SK-N-SH treated with all-trans-retinoic acid at 6 μM for 48 hours (cell line): ENCODE measurements at regions not wholly inside any gene's neighbourhood (a gene's known extent, or its start where the extent isn't known, plus 50 kb on each side); places are given as distances from the start of the nearest gene placed in this dataset.

Experiments used
- ATAC-seq: fragments of 200-7000 bp; cut with Tn5 transposase; 3 replicates; pipeline ENCODE4 v1.9.1; 2020; ENCODE audit warnings: mild to moderate bottlenecking, moderate library complexity
- ARNTL ChIP-seq: fragments of 450-650 bp; formaldehyde crosslinking; IDR thresholded peaks from 2 replicates; pipeline ENCODE4 v1.5.0; 2020; ENCODE audit warnings: low read depth, mild to moderate bottlenecking, moderate library complexity, borderline replicate concordance
- BACH2 ChIP-seq: fragments of 250-450 bp; sonication (Bioruptor Pico); IDR thresholded peaks from 2 replicates; pipeline ENCODE4 v1.9.0; 2021; ENCODE audit warnings: mild to moderate bottlenecking, borderline replicate concordance
- CREB5 ChIP-seq: fragments of 250-450 bp; sonication (Bioruptor Pico); IDR thresholded peaks from 2 replicates; pipeline ENCODE4 v1.5.1; 2020; ENCODE audit warnings: low read depth, mild to moderate bottlenecking, moderate library complexity
- CSDC2 ChIP-seq: fragments of 250-450 bp; sonication (Bioruptor Pico); IDR thresholded peaks from 2 replicates; pipeline ENCODE4 v1.5.0; 2020; ENCODE audit warnings: mild to moderate bottlenecking, moderate library complexity
- ESRRG ChIP-seq: fragments of 250-450 bp; sonication (Bioruptor Pico); IDR thresholded peaks from 2 replicates; pipeline ENCODE4 v1.6.1; 2021; ENCODE audit warnings: mild to moderate bottlenecking
- ISL1 ChIP-seq: fragments of 250-450 bp; sonication (Bioruptor Pico); IDR thresholded peaks from 2 replicates; pipeline ENCODE4 v2.1.2; 2022; ENCODE audit warnings: mild to moderate bottlenecking, moderate library complexity
- OSR1 ChIP-seq: fragments of 250-450 bp; sonication (Bioruptor Pico); IDR thresholded peaks from 2 replicates; pipeline ENCODE4 v1.8.0; 2022; ENCODE audit warnings: moderate library complexity, mild to moderate bottlenecking, inconsistent platforms
- PPARA ChIP-seq: fragments of 250-450 bp; sonication (Bioruptor Pico); IDR thresholded peaks from 2 replicates; pipeline ENCODE4 v1.5.0; 2020; ENCODE audit warnings: mild to moderate bottlenecking, borderline replicate concordance
- RARB ChIP-seq: fragments of 250-450 bp; sonication (Bioruptor Pico); IDR thresholded peaks from 2 replicates; pipeline ENCODE4 v1.8.0; 2021; ENCODE audit warnings: mild to moderate bottlenecking, moderate library complexity
- SNAI2 ChIP-seq: fragments of 250-450 bp; sonication (Bioruptor Pico); IDR thresholded peaks from 2 replicates; pipeline ENCODE4 v1.5.0; 2020; ENCODE audit warnings: mild to moderate bottlenecking, moderate library complexity
- TCF4 ChIP-seq: fragments of 250-450 bp; sonication (Bioruptor Pico); IDR thresholded peaks from 2 replicates; pipeline ENCODE4 v1.8.0; 2021; ENCODE audit warnings: mild to moderate bottlenecking, moderate library complexity, borderline replicate concordance
- TOX ChIP-seq: fragments of 250-450 bp; sonication (Bioruptor Pico); IDR thresholded peaks from 2 replicates; pipeline ENCODE4 v1.8.0; 2021; ENCODE audit warnings: mild to moderate bottlenecking, moderate library complexity, borderline replicate concordance
- ZC3H10 ChIP-seq: fragments of 250-450 bp; sonication (Bioruptor Pico); IDR thresholded peaks from 2 replicates; pipeline ENCODE4 v1.5.1; 2021; ENCODE audit warnings: mild to moderate bottlenecking, moderate library complexity
- ZFP3 ChIP-seq: fragments of 250-450 bp; sonication (Bioruptor Pico); IDR thresholded peaks from 2 replicates; pipeline ENCODE4 v1.5.0; 2020; ENCODE audit warnings: mild to moderate bottlenecking, moderate library complexity
- ZFP30 ChIP-seq: fragments of 450-650 bp; formaldehyde crosslinking; IDR thresholded peaks from 2 replicates; pipeline ENCODE4 v1.5.0; 2022; ENCODE audit warnings: mild to moderate bottlenecking, moderate library complexity
- ZNF565 ChIP-seq: fragments of 450-650 bp; formaldehyde crosslinking; conservative IDR thresholded peaks from 2 replicates; pipeline ENCODE4 v1.5.0; 2020; ENCODE audit warnings: low read depth, mild to moderate bottlenecking, moderate library complexity
- ZNF70 ChIP-seq: fragments of 450-650 bp; formaldehyde crosslinking; IDR thresholded peaks from 2 replicates; pipeline ENCODE4 v1.5.0; 2020; ENCODE audit warnings: mild to moderate bottlenecking, moderate library complexity
- ZNF8 ChIP-seq: fragments of 450-650 bp; formaldehyde crosslinking; IDR thresholded peaks from 2 replicates; pipeline ENCODE4 v1.5.0; 2020; ENCODE audit warnings: mild to moderate bottlenecking, moderate library complexity
- TF ChIP-seq, protein P1 (sequence below): fragments of 250-450 bp; sonication (Bioruptor Pico); IDR thresholded peaks from 2 replicates; pipeline ENCODE4 v1.8.0; 2020; ENCODE audit warnings: mild to moderate bottlenecking, moderate library complexity, borderline replicate concordance
- TF ChIP-seq, protein P2 (sequence below): fragments of 250-450 bp; sonication (Bioruptor Pico); IDR thresholded peaks from 2 replicates; pipeline ENCODE4 v1.5.1; 2021; ENCODE audit warnings: mild to moderate bottlenecking, moderate library complexity

DNA sequence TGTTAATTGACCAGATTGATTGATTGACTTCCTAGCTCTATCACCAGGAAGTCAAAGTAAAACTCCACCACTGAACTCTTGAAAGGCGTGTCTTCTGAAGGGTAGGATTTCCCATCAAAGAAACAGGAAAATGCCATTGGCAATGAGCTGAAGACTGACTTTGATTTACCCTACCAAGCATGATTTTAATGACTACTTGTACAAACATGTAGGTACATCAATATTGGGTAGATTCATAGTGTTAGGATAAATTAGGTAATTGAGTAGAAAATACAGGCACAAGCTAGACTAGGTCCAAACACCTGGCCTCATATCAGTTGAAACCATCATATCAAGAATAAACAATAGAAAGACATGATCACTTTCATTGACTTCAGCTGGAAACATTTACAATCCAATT lies 53.2 kb upstream of the ATXN3L start (continued):
- no peak for TF ChIP-seq ZNF565 (CRISPR knock-in tag)
- no peak for TF ChIP-seq ZFP3
- TF ChIP-seq ZC3H10 (CRISPR knock-in tag) = no peak
- TF ChIP-seq SNAI2 (CRISPR knock-in tag) = no peak
- TF ChIP-seq, all 23 proteins: peak for 0

DNA sequence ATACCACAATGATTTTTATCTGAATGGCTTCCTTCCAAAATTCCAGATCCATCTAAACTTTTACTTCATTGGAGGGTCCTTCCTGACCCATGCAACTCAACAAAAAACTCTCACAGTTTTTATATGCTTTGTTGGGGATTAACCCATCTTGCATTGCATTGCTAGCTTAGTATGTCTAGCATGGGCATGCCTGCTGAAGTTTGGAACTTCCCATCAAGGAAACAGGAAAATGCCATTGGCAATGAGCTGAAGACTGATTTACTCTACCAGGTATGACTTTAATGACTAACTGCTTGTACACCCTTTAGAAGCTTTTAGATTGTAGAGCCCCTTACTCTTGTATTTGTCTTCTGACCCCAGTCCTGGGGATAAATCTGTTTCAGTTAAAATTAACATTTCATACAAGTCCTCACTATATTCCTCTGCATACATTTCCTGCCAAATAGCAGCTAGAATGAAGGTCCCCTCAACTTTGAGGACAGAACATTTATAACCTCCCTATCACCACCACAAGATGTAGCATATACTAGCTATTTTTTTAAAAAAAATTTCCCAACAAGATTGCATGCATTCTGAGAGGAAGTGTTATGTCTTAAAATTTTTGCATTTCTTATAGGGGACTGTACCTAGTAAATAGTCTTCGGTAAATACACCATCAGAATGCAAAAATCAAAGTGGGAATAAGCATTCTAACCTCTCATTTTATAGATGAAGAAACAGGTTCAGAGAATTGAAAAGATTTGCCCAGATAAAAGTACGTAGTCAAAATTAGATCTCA lies 52.5 kb upstream of the ATXN3L start:
- TF ChIP-seq ZFP30 (CRISPR knock-in tag) = no peak
- no peak for TF ChIP-seq PPARA
- TF ChIP-seq CSDC2 (CRISPR knock-in tag) = no peak
- no peak for ATAC-seq

DNA sequence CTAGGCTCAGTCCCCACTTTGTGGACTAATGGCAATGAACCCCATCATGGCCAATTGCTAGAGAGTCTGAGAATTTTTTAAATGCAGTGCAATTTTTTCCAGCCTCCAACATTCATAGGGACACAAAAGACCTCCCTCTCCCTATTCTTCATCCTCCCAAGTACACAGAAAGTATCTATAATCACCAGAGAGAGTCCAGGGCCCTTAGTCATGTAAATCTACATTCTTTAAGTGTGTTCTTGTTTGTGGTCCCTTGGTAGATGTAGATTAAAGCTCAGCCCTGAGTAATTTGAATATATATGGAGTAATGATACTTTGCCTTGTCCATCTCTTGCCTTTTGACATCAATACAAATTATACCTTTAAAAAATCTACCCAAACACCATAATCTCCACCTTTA lies 51.3 kb upstream of the ATXN3L start:
- TF ChIP-seq, protein P1, sequence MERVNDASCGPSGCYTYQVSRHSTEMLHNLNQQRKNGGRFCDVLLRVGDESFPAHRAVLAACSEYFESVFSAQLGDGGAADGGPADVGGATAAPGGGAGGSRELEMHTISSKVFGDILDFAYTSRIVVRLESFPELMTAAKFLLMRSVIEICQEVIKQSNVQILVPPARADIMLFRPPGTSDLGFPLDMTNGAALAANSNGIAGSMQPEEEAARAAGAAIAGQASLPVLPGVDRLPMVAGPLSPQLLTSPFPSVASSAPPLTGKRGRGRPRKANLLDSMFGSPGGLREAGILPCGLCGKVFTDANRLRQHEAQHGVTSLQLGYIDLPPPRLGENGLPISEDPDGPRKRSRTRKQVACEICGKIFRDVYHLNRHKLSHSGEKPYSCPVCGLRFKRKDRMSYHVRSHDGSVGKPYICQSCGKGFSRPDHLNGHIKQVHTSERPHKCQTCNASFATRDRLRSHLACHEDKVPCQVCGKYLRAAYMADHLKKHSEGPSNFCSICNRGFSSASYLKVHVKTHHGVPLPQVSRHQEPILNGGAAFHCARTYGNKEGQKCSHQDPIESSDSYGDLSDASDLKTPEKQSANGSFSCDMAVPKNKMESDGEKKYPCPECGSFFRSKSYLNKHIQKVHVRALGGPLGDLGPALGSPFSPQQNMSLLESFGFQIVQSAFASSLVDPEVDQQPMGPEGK (CRISPR knock-in tag) = no peak
- TF ChIP-seq PPARA (no peak), CREB5 (CRISPR knock-in tag) (no peak), ZFP3 (no peak), TCF4 (CRISPR knock-in tag) (no peak), ESRRG (no peak), ZFP30 (CRISPR knock-in tag) (no peak), CSDC2 (CRISPR knock-in tag) (no peak), OSR1 (no peak), ARNTL (CRISPR knock-in tag) (no peak), ISL1 (CRISPR knock-in tag) (no peak), ZNF70 (no peak), RARB (no peak), SNAI2 (CRISPR knock-in tag) (no peak), ZNF565 (CRISPR knock-in tag) (no peak), ZNF8 (no peak), TOX (no peak), ZC3H10 (CRISPR knock-in tag) (no peak), BACH2 (no peak)
- TF ChIP-seq, protein P2, sequence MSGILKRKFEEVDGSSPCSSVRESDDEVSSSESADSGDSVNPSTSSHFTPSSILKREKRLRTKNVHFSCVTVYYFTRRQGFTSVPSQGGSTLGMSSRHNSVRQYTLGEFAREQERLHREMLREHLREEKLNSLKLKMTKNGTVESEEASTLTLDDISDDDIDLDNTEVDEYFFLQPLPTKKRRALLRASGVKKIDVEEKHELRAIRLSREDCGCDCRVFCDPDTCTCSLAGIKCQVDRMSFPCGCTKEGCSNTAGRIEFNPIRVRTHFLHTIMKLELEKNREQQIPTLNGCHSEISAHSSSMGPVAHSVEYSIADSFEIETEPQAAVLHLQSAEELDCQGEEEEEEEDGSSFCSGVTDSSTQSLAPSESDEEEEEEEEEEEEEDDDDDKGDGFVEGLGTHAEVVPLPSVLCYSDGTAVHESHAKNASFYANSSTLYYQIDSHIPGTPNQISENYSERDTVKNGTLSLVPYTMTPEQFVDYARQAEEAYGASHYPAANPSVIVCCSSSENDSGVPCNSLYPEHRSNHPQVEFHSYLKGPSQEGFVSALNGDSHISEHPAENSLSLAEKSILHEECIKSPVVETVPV = no peak
- TF ChIP-seq, all 23 proteins: peak for 0
- no peak for ATAC-seq

GRCh38 chrX:13370713-13371112 lies 50.9 kb upstream of the ATXN3L start:
- ATAC-seq = no peak
- no peak for TF ChIP-seq ESRRG
- no peak for TF ChIP-seq ZFP30 (CRISPR knock-in tag)
- TF ChIP-seq TCF4 (CRISPR knock-in tag) = no peak
- TF ChIP-seq ISL1 (CRISPR knock-in tag) = no peak
- TF ChIP-seq SNAI2 (CRISPR knock-in tag) = no peak
- no peak for TF ChIP-seq ZC3H10 (CRISPR knock-in tag)
- TF ChIP-seq TOX = no peak
